Ammon's horn (tissue), 1 donor: ENCODE measurements at regions not wholly inside any gene's neighbourhood (a gene's known extent, or its start where the extent isn't known, plus 50 kb on each side); places are given as distances from the start of the nearest gene placed in this dataset.
"Not testable (repeated sequence)": the region's sequence is repeated elsewhere in the genome, so short reads cannot be mapped to it uniquely, and the experiment has no call there.

Experiments
- DNase-seq: peaks from one replicate; pipeline ENCODE4 v3.0.0-alpha.2; 2016; ENCODE audit warnings: low spot score

- DNase-seq, result no peak
Observed at GRCh38 chr7:41466760-41467384, 236.0 kb downstream of the INHBA start.

GRCh38 chr7:41465571-41465970, 237.3 kb downstream of the INHBA start:
- no peak for DNase-seq

- DNase-seq, result no peak
Observed at GRCh38 chr7:41463770-41464470, 239.0 kb downstream of the INHBA start.

- peak; percentile 42 for DNase-seq
Observed at GRCh38 chr7:41459623-41460261, 243.1 kb downstream of the INHBA start.

GRCh38 chr7:41459183-41459582, 243.7 kb downstream of the INHBA start:
- peak; percentile 60 for DNase-seq

- DNase-seq, result no peak
Observed at GRCh38 chr7:41457832-41458437, 245.0 kb downstream of the INHBA start.

- no peak for DNase-seq
Observed at GRCh38 chr7:41451826-41452225, 251.1 kb downstream of the INHBA start.

- no peak for DNase-seq
Observed at GRCh38 chr7:41449694-41450093, 253.2 kb downstream of the INHBA start.

DNA sequence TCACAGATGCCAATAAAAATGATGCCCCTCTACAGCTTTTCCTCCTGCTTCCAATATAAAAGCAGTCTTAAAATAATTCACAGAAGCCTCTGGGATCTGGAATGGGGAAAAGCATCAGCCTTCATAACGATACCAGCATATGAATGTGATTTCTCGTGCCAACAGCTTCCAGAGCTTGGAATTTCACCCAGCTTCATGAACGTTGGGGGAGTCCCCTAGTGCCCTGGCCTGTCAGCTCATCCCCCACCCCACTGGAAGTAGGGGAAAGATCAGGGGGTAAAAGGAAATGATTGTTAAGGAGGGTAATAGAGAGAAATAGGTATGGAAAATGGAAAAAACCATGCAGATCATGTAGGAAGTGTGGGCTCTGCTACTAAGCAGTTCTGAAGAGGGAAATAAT, 253.6 kb downstream of the INHBA start:
- DNase-seq, result no peak

DNA sequence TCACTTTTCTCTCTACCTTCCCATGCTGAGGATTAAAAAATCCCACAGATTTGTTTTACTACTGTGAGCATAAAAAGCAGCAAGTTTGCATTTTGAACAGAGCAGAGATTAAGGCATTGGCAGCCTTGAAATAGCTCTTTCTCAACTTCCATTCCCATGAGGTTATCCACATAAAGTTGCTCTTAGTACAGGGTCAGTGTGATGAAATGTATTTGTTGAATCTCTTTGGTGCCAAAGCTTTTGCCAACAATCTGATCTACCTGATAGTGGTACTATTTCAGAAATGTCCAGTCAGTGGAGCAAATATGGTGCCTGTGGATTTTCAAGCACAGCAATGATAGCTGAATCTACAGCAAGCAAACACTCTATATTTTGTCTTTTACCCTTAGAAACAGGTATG, 254.8 kb downstream of the INHBA start:
- DNase-seq, result no peak

GRCh38 chr7:41447450-41448042, 255.3 kb downstream of the INHBA start:
- DNase-seq, result peak; percentile 9

DNA sequence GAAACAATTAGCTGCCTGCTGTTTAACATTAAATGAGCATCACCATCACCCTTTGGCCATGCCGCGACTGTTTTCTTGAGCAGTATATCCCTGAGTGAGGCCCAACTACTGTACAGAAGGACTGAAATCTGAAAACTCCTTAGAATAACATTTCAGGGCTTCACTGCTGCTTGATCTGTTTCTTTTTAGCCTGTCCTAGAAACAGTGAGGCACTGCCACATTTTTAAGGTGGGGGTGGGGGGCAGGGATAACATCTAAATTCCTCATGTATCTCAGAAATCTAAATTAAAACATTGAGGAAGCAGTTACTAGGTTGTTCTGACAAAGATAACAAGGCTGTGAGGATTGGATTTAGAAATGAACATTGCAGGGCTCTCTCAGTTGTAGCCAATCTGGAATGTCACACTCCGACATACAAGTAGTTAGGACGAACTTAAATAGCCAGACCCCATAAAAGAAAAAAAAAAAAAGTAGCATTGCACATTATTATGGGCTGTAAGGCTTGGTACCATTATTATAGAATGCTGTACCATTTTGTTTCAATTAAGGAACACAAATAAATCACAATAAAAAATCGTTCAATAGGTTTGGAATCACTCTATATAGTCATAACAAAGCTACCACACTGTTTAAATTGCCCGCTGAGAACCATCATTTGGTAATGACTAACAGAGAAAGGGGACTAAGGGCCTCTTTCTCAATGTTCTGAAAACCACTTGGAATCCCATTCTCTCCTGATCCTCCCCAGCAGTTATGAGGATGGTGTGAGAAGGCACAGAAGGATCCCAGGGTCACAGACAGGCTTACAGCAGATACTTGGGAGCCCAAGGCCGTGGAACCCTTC, 256.1 kb downstream of the INHBA start:
- no peak for DNase-seq

DNA sequence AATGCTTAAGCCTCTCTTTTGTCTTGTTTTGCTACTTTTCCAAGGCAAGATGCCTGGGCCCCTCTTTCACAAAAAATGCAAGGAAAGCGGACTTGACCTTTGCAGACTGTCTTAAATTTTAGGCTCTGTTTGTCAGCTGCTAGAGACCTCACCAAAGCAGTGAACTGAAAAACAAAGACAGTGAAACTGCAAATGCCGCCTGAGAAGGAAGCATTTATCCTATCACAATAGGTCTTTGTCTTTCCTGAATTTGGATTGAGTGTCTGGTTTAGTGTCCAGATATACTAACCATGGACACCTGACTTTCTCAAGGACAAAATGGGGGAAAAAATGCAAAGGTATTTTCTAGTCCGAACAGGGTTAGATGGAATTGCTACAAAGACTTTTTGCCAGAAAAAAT, 256.9 kb downstream of the INHBA start:
- peak; percentile 35 for DNase-seq

- DNase-seq, result no peak
Observed at GRCh38 chr7:41445432-41445831, 257.5 kb downstream of the INHBA start.

DNA sequence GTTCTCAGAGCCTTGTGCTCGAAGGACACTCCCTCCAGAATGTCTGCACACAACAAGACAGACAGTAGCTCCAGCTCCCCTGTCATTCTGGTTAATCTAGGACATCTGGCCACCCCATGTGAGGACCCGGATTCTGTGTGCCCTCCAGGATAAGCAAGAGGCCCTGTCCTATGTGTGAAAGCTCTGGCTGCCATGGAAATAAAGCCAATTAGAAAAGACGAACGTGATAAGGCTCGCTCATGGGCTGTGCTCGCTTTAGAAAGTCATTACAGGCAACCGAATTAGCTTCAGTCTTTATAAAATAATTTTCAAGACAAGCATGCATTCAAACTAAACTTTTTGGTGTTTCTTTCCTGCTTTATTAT, 263.4 kb downstream of the INHBA start:
- no peak for DNase-seq

GRCh38 chr7:41438705-41439514, 264.0 kb downstream of the INHBA start:
- DNase-seq, result no peak

GRCh38 chr7:41437257-41438196, 265.4 kb downstream of the INHBA start:
- no peak for DNase-seq

- DNase-seq, result no peak
Observed at GRCh38 chr7:41436139-41436538, 266.8 kb downstream of the INHBA start.

- not testable (repeated sequence) for DNase-seq
Observed at GRCh38 chr7:41435020-41435419, 267.9 kb downstream of the INHBA start.

- no peak for DNase-seq
Observed at GRCh38 chr7:41431671-41432070, 271.2 kb downstream of the INHBA start.
